KMS-11 (cell line): ENCODE measurements at regions not wholly inside any gene's neighbourhood (a gene's known extent, or its start where the extent isn't known, plus 50 kb on each side); places are given as distances from the start of the nearest gene placed in this dataset.

ENCODE experiments used
- H2AFZ ChIP-seq: fragments of 200-600 bp; sonication (generic); 2 replicates; pipeline ENCODE4 v1.6.1; 2016; ENCODE audit warnings: antibody characterized with exemption, mixed run types, low read depth
- H3K27ac ChIP-seq: fragments of 200-600 bp; sonication (generic); 2 replicates; pipeline ENCODE4 v1.6.1; 2016; ENCODE audit warnings: mild to moderate bottlenecking, mixed run types
- H3K27me3 ChIP-seq: fragments of 200-600 bp; sonication (generic); 2 replicates; pipeline ENCODE4 v1.6.1; 2017; ENCODE audit warnings: mild to moderate bottlenecking, low read depth, mixed run types, moderate library complexity; ENCODE audit not compliant: insufficient read depth
- H3K36me3 ChIP-seq: fragments of 200-600 bp; sonication (generic); 2 replicates; pipeline ENCODE4 v1.6.1; 2017; ENCODE audit warnings: mild to moderate bottlenecking, mixed run types; ENCODE audit not compliant: insufficient read depth
- H3K4me1 ChIP-seq: fragments of 200-600 bp; sonication (generic); 2 replicates; pipeline ENCODE4 v1.6.1; 2016; ENCODE audit warnings: mild to moderate bottlenecking, low read depth, mixed run types; ENCODE audit not compliant: poor library complexity, severe bottlenecking
- H3K4me2 ChIP-seq: fragments of 200-600 bp; sonication (generic); 2 replicates; pipeline ENCODE4 v1.7.0; 2016; ENCODE audit warnings: mild to moderate bottlenecking, mixed run types
- H3K4me3 ChIP-seq: fragments of 200-600 bp; sonication (generic); IDR thresholded peaks from 2 replicates; pipeline ENCODE4 v1.6.1; 2017; ENCODE audit warnings: low read depth, low read length, mixed read lengths; ENCODE audit not compliant: insufficient read depth
- H3K79me2 ChIP-seq: fragments of 200-600 bp; sonication (generic); 2 replicates; pipeline ENCODE4 v1.6.1; 2016; ENCODE audit warnings: low read depth, mixed run types; ENCODE audit not compliant: insufficient read depth
- H3K9ac ChIP-seq: fragments of 200-600 bp; sonication (generic); 2 replicates; pipeline ENCODE4 v1.6.1; 2016; ENCODE audit warnings: mild to moderate bottlenecking, mixed run types
- H4K20me1 ChIP-seq: fragments of 200-600 bp; sonication (generic); 2 replicates; pipeline ENCODE4 v1.6.1; 2016; ENCODE audit warnings: mild to moderate bottlenecking, mixed run types; ENCODE audit not compliant: insufficient read depth
- CTCF ChIP-seq: fragments of 200-600 bp; sonication (generic); conservative IDR thresholded peaks from 2 replicates; pipeline ENCODE4 v1.6.1; 2017; ENCODE audit warnings: low read depth, mild to moderate bottlenecking, antibody characterized with exemption, low read length, moderate library complexity, mixed read lengths

- Histone ChIP-seq H2AFZ (no peak overlapping the region), H3K36me3 (no peaks in the 10 kb centered on the region), H3K9ac (no peak overlapping the region), H3K79me2 (no peaks in the 10 kb centered on the region), H4K20me1 (no peaks in the 10 kb centered on the region), H3K4me1 (no peaks in the 10 kb centered on the region), H3K27me3 (no peaks in the 10 kb centered on the region), H3K4me2 (no peak overlapping the region), H3K4me3 (no peak overlapping the region), H3K27ac (no peak overlapping the region)
- no peak for TF ChIP-seq CTCF
Measured at GRCh38 chr4:170729236-170729635, 639.5 kb upstream of the AADAT start.

GRCh38 chr4:170724191-170724590 is 634.4 kb upstream of the AADAT start:
- TF ChIP-seq CTCF = no peak

GRCh38 chr4:170723171-170723570 is 633.4 kb upstream of the AADAT start:
- H3K27me3 ChIP-seq = no peaks in the 10 kb centered on the region
- H3K27ac ChIP-seq = no peak overlapping the region
- no peaks in the 10 kb centered on the region for H3K79me2 ChIP-seq
- H3K4me1 ChIP-seq = no peaks in the 10 kb centered on the region
- H3K9ac ChIP-seq = no peak overlapping the region
- H3K4me3 ChIP-seq = no peak overlapping the region
- no peaks in the 10 kb centered on the region for H4K20me1 ChIP-seq
- no peaks in the 10 kb centered on the region for H3K36me3 ChIP-seq
- no peak overlapping the region for H3K4me2 ChIP-seq
- no peak for TF ChIP-seq CTCF
- H2AFZ ChIP-seq = no peak overlapping the region

More at GRCh38 chr4:170724191-170724590, 634.4 kb upstream of the AADAT start:
- Histone ChIP-seq H3K4me1 (no peaks in the 10 kb centered on the region), H3K79me2 (no peaks in the 10 kb centered on the region), H3K36me3 (no peaks in the 10 kb centered on the region), H3K4me2 (no peak overlapping the region), H3K4me3 (no peak overlapping the region), H2AFZ (no peak overlapping the region), H4K20me1 (no peaks in the 10 kb centered on the region), H3K27me3 (no peaks in the 10 kb centered on the region), H3K9ac (no peak overlapping the region), H3K27ac (no peak overlapping the region)

GRCh38 chr4:170721812-170722373 is 632.1 kb upstream of the AADAT start:
- no peaks in the 10 kb centered on the region for H3K27me3 ChIP-seq
- H3K4me1 ChIP-seq = no peaks in the 10 kb centered on the region
- H3K79me2 ChIP-seq = no peaks in the 10 kb centered on the region
- H3K27ac ChIP-seq = no peak overlapping the region
- no peak overlapping the region for H3K4me2 ChIP-seq
- no peak overlapping the region for H3K4me3 ChIP-seq
- no peak overlapping the region for H3K9ac ChIP-seq
- H3K36me3 ChIP-seq = no peaks in the 10 kb centered on the region
- TF ChIP-seq CTCF = no peak
- H4K20me1 ChIP-seq = no peaks in the 10 kb centered on the region
- H2AFZ ChIP-seq = no peak overlapping the region
